Tongue (tissue), 1 donor: ENCODE measurements at regions not wholly inside any gene's neighbourhood (a gene's known extent, or its start where the extent isn't known, plus 50 kb on each side); places are given as distances from the start of the nearest gene placed in this dataset.
A peak's percentile ranks its signal among the peaks of the same experiment; 100 is the strongest.
"Not testable (repeated sequence)": the region's sequence is repeated elsewhere in the genome, so short reads cannot be mapped to it uniquely, and the experiment has no call there.

Experiments used
- DNase-seq: peaks from one replicate; pipeline ENCODE4 v3.0.0-alpha.2; 2015

DNA sequence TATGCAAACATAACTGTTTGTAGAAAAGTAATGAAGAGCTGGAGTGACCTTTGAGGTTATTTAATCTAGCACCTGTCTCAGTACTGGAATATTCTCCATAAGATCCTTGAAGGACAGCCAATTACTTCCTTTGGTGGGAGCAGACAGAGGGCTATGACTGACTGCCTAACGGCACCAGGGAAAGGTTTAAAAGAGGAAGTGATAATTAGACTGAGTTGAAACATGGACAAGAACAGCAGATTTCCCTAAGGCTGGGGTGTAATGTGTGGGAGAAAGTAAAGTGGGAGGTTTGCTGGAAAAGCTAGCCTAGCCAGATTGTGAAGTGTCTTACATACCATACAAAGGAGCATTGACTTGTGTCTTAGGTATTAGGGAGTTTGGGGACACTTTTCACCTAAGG, 191.3 kb upstream of the PCDH9 start:
- DNase-seq, result no peak

DNA sequence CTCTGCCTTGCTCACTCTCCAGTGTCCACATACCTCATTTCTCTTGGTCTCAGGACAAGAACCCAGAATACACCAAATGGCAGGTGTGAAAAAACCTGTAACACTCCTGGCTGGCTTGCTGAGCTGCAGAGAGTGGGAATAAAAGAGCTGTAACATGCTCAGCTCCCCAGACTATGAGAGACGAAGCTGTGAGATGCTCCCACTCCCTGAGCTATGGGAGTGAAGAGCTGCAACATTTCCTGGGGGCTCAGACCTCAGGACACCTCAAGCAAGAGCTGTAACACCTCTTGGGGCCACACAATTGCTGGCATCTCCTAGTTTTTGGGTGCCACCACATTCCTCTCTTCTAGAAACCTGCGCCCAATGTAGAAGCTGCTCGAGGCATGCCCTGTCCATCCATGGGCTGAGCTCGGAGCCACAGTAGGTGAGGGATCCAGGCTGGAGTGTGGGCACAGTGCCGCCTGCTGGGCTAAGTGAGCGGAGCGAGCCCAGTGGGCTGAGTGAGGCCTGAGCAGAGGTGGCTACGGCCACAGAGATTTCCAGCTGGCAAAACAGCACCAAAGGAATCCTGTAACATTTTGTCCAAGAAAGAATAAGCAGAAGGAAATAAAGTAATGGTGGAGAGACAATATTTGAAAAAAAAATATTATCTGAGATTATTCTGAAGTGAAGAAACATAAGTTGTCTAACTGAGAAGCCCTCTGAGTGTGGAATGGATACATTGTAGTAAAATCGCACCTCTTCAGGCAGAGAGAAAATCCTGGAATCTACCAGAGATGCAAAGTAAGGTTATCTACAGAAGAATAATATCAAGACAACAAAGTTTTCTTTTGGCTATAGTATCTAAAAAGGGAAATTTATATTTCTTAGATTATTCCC, 186.2 kb upstream of the PCDH9 start:
- DNase-seq, result no peak

GRCh38 chr13:67410645-67411044, 180.5 kb upstream of the PCDH9 start:
- DNase-seq, result no peak

DNA sequence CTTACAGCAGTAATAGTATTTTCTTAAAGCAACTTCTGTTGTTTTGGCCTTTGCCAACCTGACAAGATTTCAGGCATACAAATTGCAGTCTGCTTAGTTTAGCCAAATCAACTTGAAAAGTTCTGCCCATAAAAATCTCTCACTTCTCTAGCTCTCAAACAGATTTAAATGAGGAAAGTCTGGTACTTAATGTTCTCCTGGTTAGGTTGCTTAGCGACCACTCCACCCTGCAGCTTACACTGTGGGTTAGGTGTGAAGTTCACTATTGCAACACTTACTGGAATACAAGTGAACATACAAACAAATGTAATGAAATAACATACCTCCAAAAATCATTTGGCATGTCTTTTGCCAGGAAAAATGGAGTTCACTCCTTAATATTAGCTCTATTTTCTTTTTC, 178.7 kb upstream of the PCDH9 start:
- no peak for DNase-seq

DNA sequence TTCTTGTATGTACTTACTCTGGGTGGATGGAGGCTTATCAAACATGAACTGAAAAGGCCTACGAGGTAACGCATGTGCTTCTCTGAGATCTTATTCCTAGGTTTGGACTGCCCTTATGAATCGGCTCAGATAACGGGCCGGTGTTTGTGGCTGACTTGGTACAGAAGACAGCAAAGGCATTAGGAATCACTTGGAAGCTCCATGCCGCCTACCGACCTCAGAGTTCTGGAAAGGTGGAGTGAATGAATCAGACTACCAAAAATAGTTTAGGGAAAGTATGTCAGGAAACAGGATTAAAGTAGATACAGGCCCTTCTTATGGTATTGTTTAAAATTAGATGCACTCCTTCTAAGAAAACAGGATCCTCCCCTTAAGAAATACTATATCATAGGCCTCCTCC, 172.4 kb upstream of the PCDH9 start:
- no peak for DNase-seq

- no peak for DNase-seq
These were observed 165.4 kb upstream of the PCDH9 start for GRCh38 chr13:67395577-67395976.

- no peak for DNase-seq
These were observed 161.9 kb upstream of the PCDH9 start for GRCh38 chr13:67392014-67392413.

- DNase-seq, result no peak
These were observed 160.4 kb upstream of the PCDH9 start for GRCh38 chr13:67390462-67391086.

DNA sequence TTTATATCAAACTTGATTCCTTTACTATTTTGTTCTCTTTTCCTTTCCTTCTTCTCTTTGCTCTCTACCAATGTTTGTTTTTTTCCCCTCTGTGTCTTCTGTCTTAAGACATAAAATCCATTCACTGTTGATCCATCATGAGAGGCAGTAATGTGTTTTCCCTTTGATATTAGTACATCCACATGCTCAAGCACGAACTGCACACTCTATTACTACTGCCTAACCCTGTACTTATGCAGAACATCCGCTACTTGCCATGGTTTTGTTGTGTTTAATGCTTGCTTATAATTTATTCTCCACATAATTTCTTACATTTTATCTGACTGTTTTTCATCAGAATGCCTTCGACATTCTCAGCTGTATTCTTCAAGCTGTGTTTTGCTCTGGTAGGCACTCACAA, 159.0 kb upstream of the PCDH9 start:
- DNase-seq, result no peak

DNA sequence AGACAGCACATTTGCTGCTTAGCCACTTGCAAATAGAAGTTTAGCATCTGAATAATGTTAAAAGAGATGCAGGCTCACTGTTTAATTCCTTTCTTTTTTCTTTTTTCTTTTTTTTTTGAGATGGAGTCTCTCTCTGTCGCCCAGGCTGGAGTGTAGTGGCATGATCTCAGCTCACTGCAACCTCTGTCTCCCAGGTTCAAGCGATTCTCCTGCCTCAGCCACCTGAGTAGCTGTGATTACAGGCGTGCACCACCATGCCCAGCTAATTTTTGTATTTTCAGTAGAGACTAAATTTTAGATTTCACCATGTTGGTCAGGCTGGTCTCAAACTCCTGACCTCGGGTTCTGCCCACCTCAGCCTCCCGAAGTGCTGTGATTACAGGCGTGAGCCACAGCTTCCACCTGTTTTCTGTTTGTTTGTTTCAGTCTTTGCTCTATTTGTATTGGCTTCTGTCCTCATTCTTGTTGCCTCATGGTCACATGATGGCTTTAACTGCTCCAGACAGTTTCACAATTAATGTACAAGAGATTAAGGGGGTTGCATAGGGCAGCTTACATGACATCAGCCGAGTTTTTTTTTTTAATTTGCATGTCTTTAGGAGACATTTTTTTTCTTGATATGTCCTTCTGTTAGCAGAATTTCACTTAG, 153.1 kb upstream of the PCDH9 start:
- not testable (repeated sequence) for DNase-seq

DNA sequence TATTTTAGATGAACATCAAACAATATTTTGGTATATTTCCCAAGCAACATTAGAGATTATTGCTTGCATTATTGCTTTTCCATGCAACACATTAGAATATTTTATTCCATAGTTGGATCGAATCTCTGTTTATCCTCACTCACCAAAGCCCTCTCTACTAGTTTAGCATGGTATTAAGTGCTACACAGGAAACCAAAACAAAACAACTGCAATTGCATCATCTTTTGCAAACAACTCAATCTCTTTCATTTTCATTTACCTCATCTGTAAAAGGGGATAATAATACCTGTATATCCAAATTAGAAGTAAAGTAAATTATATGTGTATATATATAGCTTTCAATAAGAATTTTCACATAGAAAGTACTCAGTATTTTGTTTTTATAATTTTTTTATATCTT, 147.8 kb upstream of the PCDH9 start:
- DNase-seq, result no peak

- no peak for DNase-seq
These were observed 144.3 kb upstream of the PCDH9 start for GRCh38 chr13:67374391-67374790.

GRCh38 chr13:67372868-67373464, 142.8 kb upstream of the PCDH9 start:
- no peak for DNase-seq

DNA sequence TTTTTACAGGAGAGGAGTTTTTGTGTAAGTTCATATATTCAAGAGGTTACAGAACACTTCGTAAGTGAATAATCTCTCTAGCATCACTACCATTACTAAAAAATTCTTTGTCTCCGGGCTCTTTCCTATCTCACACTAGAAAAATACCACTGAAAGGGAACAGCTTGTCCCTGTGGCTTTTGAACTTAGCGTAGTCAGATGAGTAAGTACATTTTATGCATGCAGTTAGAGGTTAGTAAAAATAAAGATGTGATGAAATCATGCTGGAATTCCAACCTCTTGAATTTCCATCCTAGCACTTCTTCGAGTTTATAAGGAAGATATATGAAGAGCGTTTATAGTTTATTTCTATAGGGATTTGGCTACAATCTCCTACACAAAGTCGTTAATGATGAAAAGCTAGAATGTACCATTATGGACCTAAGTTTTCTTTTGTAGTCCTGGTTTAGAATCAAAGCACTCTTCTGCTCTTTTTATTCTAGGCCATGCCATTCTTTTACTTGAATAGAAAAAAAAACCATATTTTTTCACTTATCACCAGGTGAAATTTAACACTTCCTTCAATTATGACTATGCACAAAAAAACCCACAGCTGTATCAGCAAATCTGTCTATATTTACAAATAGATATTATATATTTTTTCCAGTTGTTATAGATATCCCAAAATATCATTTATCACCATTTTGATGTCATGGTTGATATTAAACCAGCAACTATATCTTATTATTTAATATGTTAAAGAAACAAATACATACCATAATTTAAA, 139.9 kb upstream of the PCDH9 start:
- DNase-seq, result peak; percentile 12

DNA sequence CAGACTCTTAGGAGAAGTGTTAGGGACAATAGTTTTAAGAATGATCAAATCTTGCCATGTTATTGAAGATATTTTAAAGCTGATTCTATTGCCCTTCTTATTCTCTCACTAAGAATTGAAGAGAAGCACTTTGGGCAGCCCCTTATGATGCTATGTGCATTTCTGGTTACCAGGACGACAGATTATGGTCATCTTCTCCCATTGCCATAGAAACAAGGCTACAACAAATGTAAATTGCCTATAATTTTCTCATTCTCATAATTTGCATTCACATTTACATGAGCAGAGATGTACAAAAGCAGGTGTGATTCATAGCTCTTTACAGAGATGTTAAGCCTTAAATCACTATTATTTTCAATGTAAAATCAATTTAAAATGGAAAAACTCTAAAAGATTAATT, 137.3 kb upstream of the PCDH9 start:
- DNase-seq, result no peak

GRCh38 chr13:67366533-67366932, 136.4 kb upstream of the PCDH9 start:
- no peak for DNase-seq

DNA sequence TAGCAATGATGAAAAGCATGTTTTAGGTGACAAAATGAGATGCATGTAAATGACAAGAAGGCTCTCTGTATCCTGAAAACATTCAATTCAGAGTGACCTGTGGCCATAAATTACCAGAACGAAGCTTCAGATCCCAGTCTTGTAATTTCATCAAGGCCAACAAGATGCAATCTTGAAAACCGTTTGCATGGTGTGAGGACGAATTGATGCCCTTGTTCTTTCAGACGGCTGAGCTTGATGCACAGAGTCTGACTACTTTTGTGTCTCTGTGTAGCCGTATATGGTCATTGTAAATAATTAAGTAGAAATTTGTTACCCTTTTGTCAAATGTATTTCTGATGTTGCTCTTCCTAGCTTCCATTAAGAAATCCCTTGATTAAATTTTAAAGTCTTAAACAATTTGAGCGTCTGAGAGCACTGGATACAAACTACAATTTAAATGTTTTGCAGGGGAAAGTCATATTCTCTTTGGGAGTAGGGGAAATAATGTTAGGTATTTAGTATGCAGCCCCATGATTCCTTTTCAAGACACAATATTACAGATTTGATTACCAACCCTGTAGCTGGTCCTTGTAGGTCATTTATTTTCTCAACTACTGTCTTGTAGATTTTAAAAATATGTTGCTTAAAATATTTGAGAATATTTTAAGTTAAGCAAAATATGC, 125.8 kb upstream of the PCDH9 start:
- no peak for DNase-seq

GRCh38 chr13:67353941-67354340, 123.8 kb upstream of the PCDH9 start:
- DNase-seq, result no peak

DNA sequence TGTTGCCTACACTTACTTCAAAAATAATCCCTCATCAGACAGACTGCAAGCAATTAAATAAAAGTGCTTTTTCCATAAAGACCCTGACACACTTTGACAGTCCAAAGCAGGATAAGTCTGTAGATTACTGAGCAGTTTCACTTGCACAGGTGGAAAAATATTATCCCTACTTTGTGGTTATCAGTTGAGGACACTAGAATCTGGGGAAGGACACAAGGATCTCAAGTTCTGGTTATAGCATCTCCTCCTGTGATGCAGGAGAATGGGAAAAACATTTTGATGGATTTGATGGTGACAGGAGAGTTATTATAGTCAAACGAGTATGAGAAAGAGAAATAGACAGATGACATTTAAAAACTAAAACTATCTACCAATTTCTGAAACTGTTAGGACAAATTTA, 122.9 kb upstream of the PCDH9 start:
- no peak for DNase-seq

- DNase-seq, result no peak
These were observed 121.8 kb upstream of the PCDH9 start for GRCh38 chr13:67351909-67352308.

DNA sequence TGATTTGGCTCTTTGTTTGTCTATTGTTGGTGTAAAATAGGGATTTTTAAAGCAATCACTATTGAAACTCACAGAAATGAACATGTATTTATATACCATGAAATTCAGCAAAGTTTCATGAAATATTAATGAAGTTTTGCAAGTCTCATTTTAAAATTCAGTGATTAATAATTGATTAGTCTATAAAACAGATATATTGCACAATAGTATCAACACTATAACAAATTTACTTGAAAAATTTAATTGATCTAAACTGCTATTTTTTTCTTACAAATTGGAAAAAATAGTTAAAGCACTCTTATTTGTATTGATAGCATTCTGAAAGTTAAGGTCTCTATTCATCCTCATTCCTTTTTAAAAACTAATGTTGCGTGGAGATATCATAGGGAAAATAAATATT, 121.0 kb upstream of the PCDH9 start:
- DNase-seq, result no peak

DNA sequence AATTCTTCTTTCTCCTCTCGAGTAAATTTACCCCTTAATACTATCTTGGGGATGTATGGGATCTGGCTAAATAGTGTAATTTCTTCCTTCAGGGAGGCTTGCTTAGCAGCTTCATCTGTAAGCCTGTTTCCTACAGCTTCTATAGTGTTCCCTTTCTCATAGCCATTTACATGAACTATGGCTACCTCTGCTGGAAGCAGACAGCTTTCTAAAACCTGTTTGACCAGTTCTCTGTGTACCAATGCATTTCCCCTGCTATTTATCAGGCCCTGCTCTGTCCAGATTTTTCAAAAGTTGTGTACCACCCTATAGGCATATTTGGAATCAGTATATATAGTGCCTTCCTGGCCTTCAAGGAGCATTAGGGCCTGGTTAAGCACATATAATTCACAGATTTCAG, 113.6 kb upstream of the PCDH9 start:
- no peak for DNase-seq
